GF-D8 (cell line): ENCODE measurements at regions not wholly inside any gene's neighbourhood (a gene's known extent, or its start where the extent isn't known, plus 50 kb on each side); places are given as distances from the start of the nearest gene placed in this dataset.
"Not testable (repeated sequence)": the region's sequence is repeated elsewhere in the genome, so short reads cannot be mapped to it uniquely, and the experiment has no call there.

Experiments
- DNase-seq: peaks from one replicate; lab custom pipeline; 2025; lab: John Stamatoyannopoulos, UW

DNA sequence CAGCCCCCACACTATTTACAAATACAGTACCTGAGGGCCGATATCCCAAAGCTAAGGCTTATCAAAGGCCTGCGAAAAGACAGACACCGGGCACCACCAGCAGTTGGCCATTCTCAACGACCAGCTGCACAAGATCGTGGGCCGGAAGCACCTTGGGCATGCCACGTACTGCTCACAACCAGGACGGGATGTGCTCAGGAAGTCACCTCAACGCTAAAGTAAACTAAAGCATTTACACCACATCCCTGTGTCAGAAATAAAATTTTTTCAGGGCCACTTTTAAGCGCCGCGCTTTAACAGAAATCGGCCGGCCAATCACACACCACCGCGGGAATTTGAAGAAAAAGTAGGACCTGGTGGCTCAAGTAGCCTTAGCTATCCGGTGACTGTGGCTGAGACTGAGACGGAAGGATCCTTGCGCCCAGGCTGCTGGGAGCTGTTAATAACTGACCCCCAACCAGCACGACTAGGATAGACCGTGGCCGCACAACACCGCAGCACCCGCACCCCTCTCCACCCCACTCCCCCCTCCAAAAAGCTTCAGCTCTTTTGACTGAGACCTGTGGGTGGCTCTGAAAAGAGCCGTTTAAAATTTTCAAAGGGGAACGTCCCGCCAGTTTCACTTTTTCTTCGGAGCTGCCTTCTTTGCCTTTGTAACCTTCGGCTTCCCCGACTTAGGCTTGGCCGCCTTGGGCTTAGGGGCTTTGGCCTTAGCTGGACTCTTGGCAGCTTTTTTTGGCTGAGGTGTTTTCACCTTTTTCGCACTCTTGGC is 131.2 kb upstream of the BTN3A2 start:
- peak; percentile 63 for DNase-seq

- DNase-seq = peak; percentile 73
Observed at GRCh38 chr6:26234421-26235301, 130.3 kb upstream of the BTN3A2 start.

GRCh38 chr6:26235302-26235670 is 129.7 kb upstream of the BTN3A2 start:
- no peak for DNase-seq

- not testable (repeated sequence) for DNase-seq
Observed at GRCh38 chr6:26239415-26239814, 125.6 kb upstream of the BTN3A2 start.

GRCh38 chr6:26240157-26241032 is 124.6 kb upstream of the BTN3A2 start:
- DNase-seq = peak; percentile 70

DNA sequence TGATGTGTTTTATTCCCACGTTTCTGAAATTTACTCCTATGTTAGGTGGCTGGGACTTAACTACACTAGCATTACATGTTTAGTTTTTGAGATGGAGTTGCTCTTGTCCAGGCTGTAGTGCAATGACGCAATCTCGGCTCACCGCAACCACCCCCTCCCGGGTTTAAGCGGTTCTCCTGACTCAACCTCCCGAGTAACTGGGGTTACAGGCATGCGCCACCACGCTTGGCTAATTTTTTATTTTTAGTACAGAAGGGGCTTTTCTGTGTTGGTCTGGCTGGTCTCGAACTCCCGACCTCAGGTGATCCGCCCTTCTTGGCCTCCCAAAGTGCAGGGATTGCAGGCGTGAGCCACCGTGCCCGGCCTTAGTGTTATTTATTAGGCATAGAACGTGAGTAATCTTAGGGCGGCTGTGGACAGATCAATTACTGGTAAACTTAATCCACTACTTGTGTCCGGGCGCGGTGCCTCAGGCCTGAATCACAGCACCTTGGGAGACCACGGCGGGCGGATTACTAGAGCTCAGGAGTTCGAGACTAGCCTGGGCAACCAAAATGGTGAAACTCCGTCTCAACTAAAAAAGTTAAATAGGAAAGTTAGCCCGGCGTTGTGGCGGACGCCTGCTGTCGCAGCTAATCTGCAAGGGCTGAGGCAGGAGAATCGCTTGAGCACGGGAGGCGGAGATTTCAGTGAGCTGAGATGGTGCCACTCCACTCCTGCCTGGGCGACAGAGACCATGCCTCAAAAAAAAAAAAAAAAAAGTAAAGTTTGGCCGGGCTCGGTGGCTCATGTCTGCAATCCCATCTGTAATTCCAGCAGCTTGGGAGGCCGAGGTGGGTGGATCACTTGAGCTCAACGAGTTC is 123.7 kb upstream of the BTN3A2 start:
- no peak for DNase-seq

GRCh38 chr6:26243132-26243531 is 121.9 kb upstream of the BTN3A2 start:
- no peak for DNase-seq

DNA sequence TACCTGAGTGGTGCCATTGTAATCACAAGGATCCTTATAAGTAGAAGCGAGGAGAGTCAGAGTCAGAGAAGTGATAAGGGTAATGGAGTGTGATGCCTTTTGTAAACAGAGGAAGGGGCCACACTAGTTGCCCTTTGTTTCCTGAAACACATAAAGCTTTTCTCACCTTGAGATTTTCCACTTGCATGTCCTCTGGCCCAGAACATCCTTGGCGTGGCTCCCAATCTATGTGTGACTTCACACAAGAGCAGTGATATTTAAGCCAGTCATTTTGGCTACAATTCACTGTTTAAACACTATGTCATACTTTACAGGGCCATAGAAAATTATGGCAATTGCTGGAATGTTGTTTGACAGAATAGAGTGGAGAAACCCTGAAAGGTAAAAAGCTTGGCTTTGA is 121.2 kb upstream of the BTN3A2 start:
- no peak for DNase-seq

DNA sequence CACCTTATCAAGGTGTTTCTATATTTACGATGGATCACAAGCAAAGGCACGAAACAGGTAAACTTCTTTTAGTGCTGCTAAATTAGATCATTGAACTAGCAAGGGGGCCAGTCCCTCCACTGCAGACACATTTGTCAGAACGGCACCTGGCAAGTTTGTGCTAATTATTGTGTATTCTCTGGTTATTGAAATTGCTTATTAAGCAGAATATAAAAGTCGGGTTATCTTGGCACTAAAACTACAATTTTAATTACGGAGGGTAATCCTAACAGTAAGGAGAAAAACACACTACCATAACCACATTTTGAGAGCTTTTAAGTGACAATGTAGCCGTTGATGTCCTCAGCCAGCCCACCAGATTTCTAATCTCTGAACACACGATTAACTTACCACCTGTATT is 118.9 kb upstream of the BTN3A2 start:
- DNase-seq = no peak

DNA sequence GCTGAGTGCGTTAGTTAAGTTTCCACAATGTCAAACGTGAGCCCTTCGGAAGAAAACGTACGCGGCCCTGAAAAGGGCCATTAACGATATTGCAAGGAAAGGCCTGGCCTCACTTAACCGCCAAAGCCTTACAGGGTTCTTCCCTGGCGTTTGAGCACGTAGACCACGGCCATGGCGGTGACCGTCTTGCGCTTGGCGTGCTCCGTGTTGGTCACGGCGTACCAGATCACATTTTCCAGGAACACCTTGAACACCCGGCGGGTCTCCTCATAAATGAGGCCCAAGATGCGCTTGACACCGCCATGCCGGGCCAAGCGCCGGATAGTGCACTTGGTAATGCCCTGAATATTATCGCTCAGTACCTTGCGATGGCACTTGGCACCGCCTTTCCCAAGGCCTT is 118.4 kb upstream of the BTN3A2 start:
- no peak for DNase-seq

DNA sequence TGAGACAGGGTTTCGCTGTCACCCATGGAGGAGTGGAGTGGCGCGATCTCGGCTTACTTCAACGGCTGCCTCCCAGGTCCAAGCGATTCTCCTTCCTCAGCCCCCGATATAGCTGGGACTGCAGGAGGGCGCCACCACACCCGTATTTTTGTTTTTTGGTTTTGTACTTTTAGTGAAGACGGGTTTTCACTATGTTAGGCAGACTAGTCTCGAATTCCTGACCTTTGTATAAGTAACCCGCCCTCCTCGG is 115.4 kb upstream of the BTN3A2 start:
- peak; percentile 36 for DNase-seq

DNA sequence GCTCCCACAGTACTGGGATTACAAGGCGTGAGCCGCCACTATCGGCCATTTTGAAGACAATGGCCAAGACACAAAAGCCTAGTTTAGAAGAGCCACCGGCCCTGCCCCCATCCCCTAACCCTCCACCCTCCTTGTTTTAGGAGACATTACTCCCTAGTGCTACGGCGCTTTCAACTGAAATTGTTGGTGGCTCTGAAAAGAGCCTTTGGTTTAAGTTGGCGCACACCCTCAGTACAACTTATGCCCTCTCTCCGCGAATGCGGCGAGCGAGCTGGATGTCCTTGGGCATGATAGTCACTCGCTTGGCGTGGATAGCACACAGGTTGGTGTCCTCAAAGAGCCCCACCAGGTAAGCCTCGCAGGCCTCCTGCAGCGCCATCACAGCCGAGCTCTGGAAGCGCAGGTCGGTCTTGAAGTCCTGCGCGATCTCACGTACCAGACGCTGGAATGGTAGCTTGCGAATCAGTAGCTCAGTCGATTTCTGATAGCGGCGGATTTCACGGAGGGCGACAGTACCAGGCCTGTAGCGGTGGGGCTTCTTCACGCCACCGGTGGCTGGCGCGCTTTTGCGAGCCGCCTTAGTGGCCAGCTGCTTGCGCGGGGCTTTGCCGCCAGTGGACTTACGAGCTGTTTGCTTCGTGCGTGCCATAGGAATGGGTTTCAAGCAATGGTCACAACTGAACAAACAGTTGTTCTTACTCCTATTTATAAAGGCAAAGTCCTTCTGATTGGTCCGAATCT is 114.9 kb upstream of the BTN3A2 start:
- peak; percentile 58 for DNase-seq

DNA sequence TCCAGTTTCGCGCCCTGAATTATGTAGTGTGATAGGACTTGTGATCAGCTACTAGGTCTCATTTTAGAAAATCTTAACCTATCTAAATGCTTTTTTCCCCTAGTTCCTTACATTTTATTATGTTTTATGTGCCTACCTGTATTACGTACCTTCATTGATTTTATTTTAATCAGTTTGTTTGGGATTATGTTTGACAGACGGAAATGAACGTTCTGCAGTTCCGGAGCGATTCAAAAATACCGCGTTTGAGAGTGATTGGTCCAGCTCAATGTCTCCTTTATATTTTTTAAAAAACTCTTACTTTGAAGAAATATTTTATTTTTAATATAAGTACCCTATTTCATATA is 114.3 kb upstream of the BTN3A2 start:
- DNase-seq = peak; percentile 72

DNA sequence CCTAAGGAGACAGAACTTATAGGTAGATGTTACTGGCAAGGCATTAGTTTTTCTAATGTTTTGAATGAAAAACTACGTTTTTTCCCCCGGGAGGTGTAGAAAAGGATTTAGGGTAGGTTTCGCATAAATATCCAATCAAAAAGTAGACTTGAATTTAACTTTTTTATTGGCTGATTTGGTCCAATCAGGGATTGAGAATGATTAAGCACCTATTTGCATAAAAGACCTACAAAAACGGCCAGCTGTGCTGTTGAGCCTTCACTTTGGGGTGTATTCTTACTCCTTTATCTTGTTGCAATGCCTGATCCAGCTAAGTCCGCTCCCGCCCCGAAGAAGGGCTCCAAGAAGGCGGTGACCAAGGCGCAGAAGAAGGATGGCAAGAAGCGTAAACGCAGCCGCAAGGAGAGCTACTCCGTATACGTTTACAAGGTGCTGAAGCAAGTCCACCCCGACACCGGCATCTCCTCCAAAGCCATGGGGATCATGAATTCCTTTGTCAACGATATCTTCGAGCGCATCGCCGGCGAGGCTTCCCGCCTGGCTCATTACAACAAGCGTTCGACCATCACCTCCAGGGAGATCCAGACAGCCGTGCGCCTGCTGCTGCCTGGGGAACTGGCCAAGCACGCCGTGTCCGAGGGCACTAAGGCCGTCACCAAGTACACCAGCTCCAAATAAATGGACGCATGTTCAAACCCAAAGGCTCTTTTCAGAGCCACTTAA is 113.5 kb upstream of the BTN3A2 start:
- peak; percentile 91 for DNase-seq

GRCh38 chr6:26252077-26252472 is 112.9 kb upstream of the BTN3A2 start:
- no peak for DNase-seq

GRCh38 chr6:26254724-26255123 is 110.3 kb upstream of the BTN3A2 start:
- DNase-seq = no peak

DNA sequence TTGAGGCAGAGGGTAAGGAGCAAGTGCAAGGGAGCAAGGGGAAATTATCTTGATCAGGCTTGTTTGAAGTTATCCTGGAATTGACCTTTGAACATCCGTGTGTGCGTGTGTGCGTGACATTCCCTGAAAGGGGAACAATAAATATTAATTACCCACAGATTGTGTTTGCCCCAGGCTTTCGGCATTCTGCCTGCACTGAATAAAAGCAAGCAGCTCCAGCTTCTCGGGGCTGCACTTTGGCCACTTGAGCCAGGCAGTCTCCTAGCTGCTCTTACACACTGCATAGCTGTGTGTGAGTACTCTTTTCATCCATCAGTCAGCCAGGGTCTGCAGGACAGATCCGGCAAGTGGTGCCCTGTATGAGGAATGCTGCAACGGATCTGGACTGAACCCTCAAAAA is 107.7 kb upstream of the BTN3A2 start:
- DNase-seq = no peak

DNA sequence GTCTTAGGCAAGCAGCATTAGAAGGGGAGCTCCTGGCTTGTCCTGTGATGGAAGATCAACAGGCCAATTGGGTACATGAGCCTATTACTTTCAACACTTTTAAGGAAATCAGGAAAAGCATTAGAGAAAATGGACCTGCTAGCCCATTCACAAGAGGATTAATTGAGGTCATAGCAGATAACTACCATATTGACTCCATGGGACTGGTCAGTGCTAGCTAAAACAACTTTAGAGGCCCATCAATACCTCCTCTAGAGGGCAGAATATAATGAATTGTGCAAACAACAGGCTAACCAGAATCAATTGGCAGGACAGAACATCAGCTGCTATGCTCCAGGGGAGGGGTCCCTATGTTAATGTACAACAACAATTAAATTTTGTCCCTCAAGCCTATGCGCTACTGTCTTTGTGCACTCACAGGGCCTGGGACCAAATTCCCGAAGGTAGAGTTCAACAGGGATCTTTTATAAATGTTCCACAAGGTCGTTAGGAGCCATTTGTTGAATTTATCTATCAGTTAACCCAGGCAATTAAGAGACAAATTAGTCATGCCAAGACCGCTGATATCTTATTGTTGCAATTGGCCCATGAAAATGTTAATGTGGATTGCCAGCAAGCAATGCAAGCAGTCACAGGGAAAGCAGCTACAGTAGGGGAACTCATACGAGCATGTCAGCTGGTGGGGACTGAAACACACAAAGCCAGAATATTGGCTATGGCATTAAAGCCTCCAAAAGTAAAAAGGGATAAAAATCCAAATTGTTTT is 106.6 kb upstream of the BTN3A2 start:
- no peak for DNase-seq

DNA sequence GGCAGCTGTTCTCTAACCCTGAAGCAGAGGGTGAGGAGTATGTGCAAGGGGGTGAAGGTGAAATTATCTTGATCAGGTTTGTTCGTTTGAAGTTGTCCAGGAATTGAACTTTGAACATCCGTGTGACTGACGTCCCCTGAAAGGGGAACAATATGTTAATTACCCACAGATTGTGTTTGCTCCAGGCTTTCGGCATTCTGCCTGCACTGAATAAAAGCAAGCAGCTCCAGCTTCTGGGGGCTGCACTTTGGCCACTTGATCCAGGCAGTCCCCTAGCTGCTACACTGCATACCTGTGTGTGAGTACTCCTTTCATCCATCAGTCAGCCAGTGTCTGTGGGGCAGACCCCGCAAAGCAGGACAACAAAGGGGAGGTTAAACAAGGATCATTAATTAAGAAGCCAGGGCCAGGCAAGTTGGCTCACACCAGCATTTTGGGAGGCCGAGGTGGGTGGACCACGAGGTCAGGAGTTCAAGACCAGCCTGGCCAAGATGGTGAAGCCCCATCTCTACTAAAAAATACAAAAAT is 104.8 kb upstream of the BTN3A2 start:
- no peak for DNase-seq
